NT2/D1 (cell line): ENCODE measurements at regions not wholly inside any gene's neighbourhood (a gene's known extent, or its start where the extent isn't known, plus 50 kb on each side); places are given as distances from the start of the nearest gene placed in this dataset.

ENCODE experiments used
- DNase-seq: peaks from one replicate; pipeline ENCODE4 v3.0.0-alpha.2; 2011; ENCODE audit warnings: low read depth, low spot score
- H3K27me3 ChIP-seq: 2 replicates; pipeline ENCODE4 v1.6.0; 2011; ENCODE audit warnings: mild to moderate bottlenecking; ENCODE audit not compliant: insufficient read length, insufficient read depth
- H3K36me3 ChIP-seq: 2 replicates; pipeline ENCODE4 v1.6.1; 2011; ENCODE audit warnings: mild to moderate bottlenecking, low read length, mixed read lengths; ENCODE audit not compliant: insufficient read depth, insufficient read length
- H3K4me1 ChIP-seq: 2 replicates; pipeline ENCODE4 v1.5.1; 2011; ENCODE audit not compliant: insufficient read depth, insufficient read length
- H3K4me3 ChIP-seq: 2 replicates; pipeline ENCODE4 v1.5.1; 2011; ENCODE audit warnings: low read depth; ENCODE audit not compliant: insufficient read length
- H3K9ac ChIP-seq: 2 replicates; pipeline ENCODE4 v1.6.0; 2011; ENCODE audit warnings: low read depth; ENCODE audit not compliant: insufficient read length
- H3K9me3 ChIP-seq: 2 replicates; pipeline ENCODE4 v1.5.1; 2011; ENCODE audit warnings: mild to moderate bottlenecking, low read length; ENCODE audit not compliant: insufficient read depth
- SUZ12 ChIP-seq: IDR thresholded peaks from 2 replicates; pipeline ENCODE4 v1.6.1; 2011; ENCODE audit not compliant: insufficient read length, insufficient read depth; ENCODE audit errors: extremely low read depth
- YY1 ChIP-seq: IDR thresholded peaks from 2 replicates; pipeline ENCODE4 v1.6.1; 2011; ENCODE audit not compliant: insufficient read length, insufficient read depth
- ZNF274 ChIP-seq: IDR thresholded peaks from 2 replicates; pipeline ENCODE4 v1.6.1; 2011; ENCODE audit warnings: mild to moderate bottlenecking, low read depth, low read length

DNA sequence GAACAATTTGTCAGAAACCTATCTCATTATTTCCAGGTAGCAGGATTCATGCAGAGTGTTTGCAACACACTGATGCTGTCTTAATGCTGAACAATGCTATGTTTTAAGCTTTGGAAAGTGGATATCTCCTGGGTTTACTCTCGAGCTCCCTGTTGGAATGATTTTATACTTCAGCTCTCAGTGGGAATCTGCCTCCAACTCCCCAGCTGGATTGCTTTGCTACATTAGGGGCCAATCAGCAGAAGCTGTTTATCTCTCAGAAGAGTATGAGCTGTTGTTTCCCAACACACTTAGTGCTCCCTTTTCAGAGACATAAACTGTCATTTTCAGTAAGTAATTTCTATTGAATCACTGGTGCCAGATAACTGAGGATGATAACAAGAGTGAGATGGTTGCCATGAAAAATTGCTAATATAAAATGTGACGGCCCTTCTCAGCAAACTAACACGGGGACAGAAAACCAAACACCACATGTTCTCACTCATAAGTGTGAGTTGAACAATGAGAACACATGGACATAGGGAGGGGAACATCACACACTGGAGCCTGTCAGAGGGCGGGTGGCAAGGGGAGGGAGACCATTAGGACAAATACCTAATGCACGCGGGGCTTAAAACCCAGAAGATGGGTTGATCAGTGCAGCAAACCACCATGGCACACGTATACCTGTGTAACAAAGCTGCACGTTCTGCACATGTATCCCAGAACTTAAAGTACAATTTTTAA is 265.9 kb upstream of the RUNX1 start:
- H3K4me1 ChIP-seq = no peaks in the 10 kb centered on the region
- DNase-seq = no peak
- H3K9ac ChIP-seq = no peak overlapping the region
- no peaks in the 10 kb centered on the region for H3K9me3 ChIP-seq
- no peaks in the 10 kb centered on the region for H3K36me3 ChIP-seq
- H3K27me3 ChIP-seq = no peaks in the 10 kb centered on the region
- H3K4me3 ChIP-seq = no peak overlapping the region
- TF ChIP-seq SUZ12 (no peak), ZNF274 (no peak), YY1 (no peak)

DNA sequence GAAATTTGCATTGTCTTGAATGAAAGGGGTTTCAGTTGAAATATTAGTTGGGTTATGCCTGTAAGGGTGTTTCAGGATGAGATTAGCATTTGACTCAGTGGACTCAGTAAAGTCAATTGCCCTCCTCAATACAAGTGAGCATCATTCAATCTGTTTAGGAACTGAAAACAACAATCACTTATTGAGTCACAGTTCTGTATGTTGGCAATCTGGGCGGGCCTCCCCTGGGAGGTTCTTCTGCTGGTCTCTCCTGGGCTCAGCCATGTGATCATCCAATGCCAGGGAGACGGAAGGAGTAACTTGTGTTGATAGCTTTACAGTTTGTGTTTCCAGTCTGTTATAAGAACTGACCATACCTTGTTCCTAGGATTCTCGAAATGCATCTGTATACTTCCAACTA is 262.9 kb upstream of the RUNX1 start:
- H3K4me1 ChIP-seq = no peaks in the 10 kb centered on the region
- no peaks in the 10 kb centered on the region for H3K9me3 ChIP-seq
- H3K9ac ChIP-seq = no peak overlapping the region
- DNase-seq = no peak
- TF ChIP-seq YY1 (no peak), SUZ12 (no peak), ZNF274 (no peak)
- H3K4me3 ChIP-seq = no peak overlapping the region
- no peaks in the 10 kb centered on the region for H3K27me3 ChIP-seq
- no peaks in the 10 kb centered on the region for H3K36me3 ChIP-seq

DNA sequence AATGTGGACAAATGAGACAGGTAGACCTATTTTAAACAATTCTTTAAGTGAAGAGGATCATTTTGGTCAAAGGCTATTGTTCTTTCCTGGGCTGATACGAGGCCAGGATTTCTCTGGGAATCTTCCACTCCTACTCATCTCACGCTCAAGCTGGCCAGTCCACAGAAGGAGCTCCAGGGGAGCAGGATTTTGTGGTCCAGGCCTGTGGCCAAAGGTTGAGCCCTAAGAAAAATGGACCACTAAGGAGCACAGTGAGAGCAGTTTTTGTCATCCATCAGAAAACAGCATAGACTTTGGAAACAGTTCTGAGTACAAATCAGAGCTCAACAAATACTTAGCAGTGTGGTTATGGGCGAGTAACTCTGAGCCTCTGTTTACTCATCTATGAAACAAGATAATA is 260.2 kb upstream of the RUNX1 start:
- no peaks in the 10 kb centered on the region for H3K27me3 ChIP-seq
- H3K9ac ChIP-seq = no peak overlapping the region
- no peaks in the 10 kb centered on the region for H3K4me1 ChIP-seq
- TF ChIP-seq YY1 = no peak
- no peak for TF ChIP-seq ZNF274
- no peak for TF ChIP-seq SUZ12
- no peak overlapping the region for H3K4me3 ChIP-seq
- DNase-seq = no peak
- H3K9me3 ChIP-seq = no peaks in the 10 kb centered on the region
- H3K36me3 ChIP-seq = no peaks in the 10 kb centered on the region

DNA sequence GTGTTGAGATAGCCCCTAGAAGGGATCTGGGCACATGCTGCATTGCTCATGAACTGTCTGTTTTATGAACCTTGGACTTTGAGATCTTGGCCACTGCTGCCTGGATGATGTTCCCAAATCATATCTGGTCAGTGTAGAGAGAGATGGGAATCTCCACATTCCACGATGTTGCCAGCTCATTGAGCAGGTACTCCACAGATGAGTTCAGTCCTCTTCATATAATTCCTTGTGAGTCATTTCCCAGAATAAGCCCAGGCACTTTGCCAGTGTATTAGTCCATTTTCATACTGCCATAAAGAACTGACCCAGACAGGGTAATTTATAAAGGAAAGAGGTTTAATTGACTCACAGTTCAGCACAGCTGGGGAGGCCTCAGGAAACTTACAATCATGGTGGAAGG is 254.0 kb upstream of the RUNX1 start:
- TF ChIP-seq ZNF274 (no peak), YY1 (no peak), SUZ12 (no peak)
- H3K36me3 ChIP-seq = no peaks in the 10 kb centered on the region
- no peaks in the 10 kb centered on the region for H3K4me1 ChIP-seq
- DNase-seq = no peak
- H3K27me3 ChIP-seq = no peaks in the 10 kb centered on the region
- H3K9ac ChIP-seq = no peak overlapping the region
- no peaks in the 10 kb centered on the region for H3K9me3 ChIP-seq
- no peak overlapping the region for H3K4me3 ChIP-seq

DNA sequence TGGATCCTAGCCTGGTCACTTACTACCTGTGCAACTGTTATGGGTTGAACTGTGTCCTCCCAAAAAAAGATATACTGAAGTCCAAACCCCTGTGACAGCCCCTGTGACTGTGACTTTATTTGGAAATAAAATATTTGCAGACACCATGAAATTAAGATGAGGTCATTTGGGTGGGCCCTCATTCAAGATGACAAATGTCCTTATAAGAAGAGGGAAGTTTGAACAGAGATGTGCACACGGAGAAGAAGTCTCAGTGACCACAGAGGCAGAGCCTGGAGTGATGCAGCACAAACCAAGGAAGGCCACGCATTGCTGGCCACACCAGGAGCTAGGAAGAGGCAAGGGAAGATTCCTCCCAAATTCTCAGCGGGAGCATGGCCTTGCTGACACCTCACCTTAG is 249.7 kb upstream of the RUNX1 start:
- H3K27me3 ChIP-seq = no peaks in the 10 kb centered on the region
- no peak for TF ChIP-seq YY1
- no peak for TF ChIP-seq SUZ12
- TF ChIP-seq ZNF274 = no peak
- H3K9me3 ChIP-seq = no peaks in the 10 kb centered on the region
- H3K36me3 ChIP-seq = no peaks in the 10 kb centered on the region
- DNase-seq = no peak
- H3K4me1 ChIP-seq = no peaks in the 10 kb centered on the region
- no peak overlapping the region for H3K4me3 ChIP-seq
- H3K9ac ChIP-seq = no peak overlapping the region

DNA sequence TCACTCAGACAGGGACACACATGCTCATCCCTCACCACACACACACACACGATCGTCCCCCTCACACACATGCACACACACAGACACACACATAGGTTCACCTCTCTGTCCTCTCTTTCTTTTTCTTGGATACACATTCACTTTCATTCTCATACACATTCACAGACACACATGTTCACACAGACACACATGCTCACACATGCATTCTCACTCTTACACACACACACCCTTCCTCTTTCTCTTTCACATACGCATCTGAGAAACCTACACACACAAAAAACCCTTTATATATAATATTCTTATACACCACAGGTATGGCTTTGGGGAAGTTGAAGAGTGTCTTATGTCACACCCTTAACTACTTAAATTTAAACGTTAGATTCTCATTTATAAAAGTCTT is 248.6 kb upstream of the RUNX1 start:
- Histone ChIP-seq H3K36me3 (no peaks in the 10 kb centered on the region), H3K9me3 (no peaks in the 10 kb centered on the region), H3K9ac (no peak overlapping the region), H3K27me3 (no peaks in the 10 kb centered on the region), H3K4me3 (no peak overlapping the region), H3K4me1 (no peaks in the 10 kb centered on the region)
- DNase-seq = no peak
- TF ChIP-seq ZNF274 (no peak), YY1 (no peak), SUZ12 (no peak)

DNA sequence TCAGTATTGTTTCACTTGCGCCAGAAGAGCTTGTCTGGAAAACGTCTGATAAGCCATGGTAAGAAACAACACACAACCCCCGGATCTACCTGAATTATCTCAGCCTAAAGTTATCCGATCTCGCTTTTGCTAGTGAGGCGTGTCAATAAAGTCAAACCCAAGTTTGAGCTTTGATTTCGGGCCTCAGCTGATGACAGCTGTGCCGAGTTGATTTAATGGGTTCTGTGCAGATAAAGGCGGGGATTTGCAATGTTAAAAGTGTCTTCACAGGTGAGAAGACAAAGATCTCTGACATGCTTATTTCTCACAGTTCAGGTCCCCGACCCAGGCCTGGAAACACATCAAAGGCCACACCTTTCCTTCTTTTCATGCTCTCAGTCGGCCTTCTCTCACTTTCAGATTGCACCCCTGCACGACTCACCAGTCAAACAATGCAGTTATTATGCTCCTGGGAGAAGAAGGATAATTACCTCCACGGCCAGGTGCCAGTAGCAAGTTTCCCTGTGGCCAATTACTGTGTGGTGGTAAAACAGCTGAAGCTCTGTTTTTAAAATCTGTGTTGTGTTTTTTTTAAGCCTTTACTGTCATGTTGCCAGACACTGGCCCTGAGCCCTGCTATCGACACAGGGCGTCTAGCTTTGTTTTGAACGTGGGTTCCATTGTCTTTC is 245.3 kb upstream of the RUNX1 start:
- DNase-seq = no peak
- H3K27me3 ChIP-seq = no peaks in the 10 kb centered on the region
- no peak for TF ChIP-seq YY1
- TF ChIP-seq ZNF274 = no peak
- TF ChIP-seq SUZ12 = no peak
- H3K4me3 ChIP-seq = no peak overlapping the region
- no peaks in the 10 kb centered on the region for H3K9me3 ChIP-seq
- no peaks in the 10 kb centered on the region for H3K4me1 ChIP-seq
- no peaks in the 10 kb centered on the region for H3K36me3 ChIP-seq
- H3K9ac ChIP-seq = no peak overlapping the region
